Epithelial cell of proximal tubule (primary cell): ENCODE measurements at regions not wholly inside any gene's neighbourhood (a gene's known extent, or its start where the extent isn't known, plus 50 kb on each side); places are given as distances from the start of the nearest gene placed in this dataset.

ENCODE experiments used
- DNase-seq: peaks from one replicate; pipeline ENCODE4 v3.0.0-alpha.2; 2011; ENCODE audit warnings: low read depth
- H3K4me3 ChIP-seq: 2 replicates; pipeline ENCODE4 v1.5.1; 2011; ENCODE audit warnings: low read depth, mild to moderate bottlenecking, low read length
- CTCF ChIP-seq: conservative IDR thresholded peaks from 2 replicates; pipeline ENCODE4 v1.5.1; 2012; ENCODE audit warnings: low read depth, mild to moderate bottlenecking, low read length

- no peak for TF ChIP-seq CTCF
- no peak for DNase-seq
Measured at GRCh38 chr18:37962316-37962966, 396.8 kb upstream of the CELF4 start.

GRCh38 chr18:37958499-37958898 is 392.9 kb upstream of the CELF4 start:
- H3K4me3 ChIP-seq, result no peak overlapping the region
- TF ChIP-seq CTCF, result no peak
- no peak for DNase-seq

More at GRCh38 chr18:37962316-37962966, 396.8 kb upstream of the CELF4 start:
- H3K4me3 ChIP-seq, result no peak overlapping the region

GRCh38 chr18:37956902-37957301 is 391.3 kb upstream of the CELF4 start:
- no peak for TF ChIP-seq CTCF
- no peak overlapping the region for H3K4me3 ChIP-seq
- DNase-seq, result no peak

- TF ChIP-seq CTCF, result no peak
- H3K4me3 ChIP-seq, result no peak overlapping the region
- no peak for DNase-seq
Measured at GRCh38 chr18:37956020-37956419, 390.4 kb upstream of the CELF4 start.

- no peak for TF ChIP-seq CTCF
- H3K4me3 ChIP-seq, result no peak overlapping the region
- DNase-seq, result no peak
Measured at GRCh38 chr18:37955201-37955600, 389.6 kb upstream of the CELF4 start.

GRCh38 chr18:37953876-37954275 is 388.3 kb upstream of the CELF4 start:
- no peak overlapping the region for H3K4me3 ChIP-seq
- DNase-seq, result no peak
- TF ChIP-seq CTCF, result no peak

GRCh38 chr18:37948471-37948870 is 382.9 kb upstream of the CELF4 start:
- DNase-seq, result no peak
- H3K4me3 ChIP-seq, result no peak overlapping the region
- no peak for TF ChIP-seq CTCF
